Keratinocyte (primary cell): ENCODE measurements at regions not wholly inside any gene's neighbourhood (a gene's known extent, or its start where the extent isn't known, plus 50 kb on each side); places are given as distances from the start of the nearest gene placed in this dataset.

Experiments
- DNase-seq: peaks from one replicate; pipeline ENCODE4 v3.0.0-alpha.2; 2011; ENCODE audit warnings: low read depth, missing footprints, low spot score
- FAIRE-seq: peaks from 2 replicates; lab custom pipeline; 2011; peaks lifted over from hg19 to GRCh38; lab: Jason Lieb, UNC
- H2AFZ ChIP-seq: 2 replicates; pipeline ENCODE4 v1.6.0; 2012; ENCODE audit warnings: low read length, control low read depth, inconsistent platforms; ENCODE audit not compliant: control insufficient read depth
- H3K27ac ChIP-seq: 2 replicates; pipeline ENCODE4 v1.5.1; 2011; ENCODE audit warnings: low read length; ENCODE audit not compliant: control insufficient read depth, insufficient read depth
- H3K27me3 ChIP-seq: 3 replicates; pipeline ENCODE4 v1.6.0; 2011; ENCODE audit warnings: low read length; ENCODE audit not compliant: control insufficient read depth, insufficient read depth; ENCODE audit errors: extremely low read depth
- H3K36me3 ChIP-seq, 2 experiments: 2 replicates in 1 of 2; 3 replicates in 1 of 2; pipeline ENCODE4 v1.5.1; 2011; ENCODE audit warnings: low read length in 2 of 2, mild to moderate bottlenecking in 1 of 2; ENCODE audit not compliant: control insufficient read depth in 2 of 2, insufficient read depth in 2 of 2; ENCODE audit errors: extremely low read depth in 1 of 2
- H3K4me1 ChIP-seq: 3 replicates; pipeline ENCODE4 v1.5.1; 2011; ENCODE audit warnings: low read length; ENCODE audit not compliant: control insufficient read depth, insufficient read depth; ENCODE audit errors: extremely low read depth
- H3K4me2 ChIP-seq: 3 replicates; pipeline ENCODE4 v1.6.0; 2011; ENCODE audit warnings: low read depth, low read length; ENCODE audit not compliant: control insufficient read depth, insufficient read depth; ENCODE audit errors: extremely low read depth
- H3K4me3 ChIP-seq, 3 experiments: fragments of 200-600 bp in 1 of 3; sonication (generic) in 1 of 3; 2 replicates in 2 of 3; 3 replicates in 1 of 3; pipeline ENCODE4 v1.5.1; 2011 to 2016; ENCODE audit warnings: low read length in 3 of 3, mild to moderate bottlenecking in 3 of 3, control low read depth in 2 of 3, inconsistent platforms in 1 of 3, low read depth in 1 of 3, mixed read lengths in 1 of 3, mixed run types in 1 of 3, moderate library complexity in 1 of 3; ENCODE audit not compliant: control insufficient read depth in 2 of 3, insufficient read depth in 2 of 3; ENCODE audit errors: extremely low read depth in 1 of 3
- H3K79me2 ChIP-seq: 2 replicates; pipeline ENCODE4 v1.6.0; 2012; ENCODE audit warnings: low read length; ENCODE audit not compliant: control insufficient read depth, insufficient read depth
- H3K9ac ChIP-seq: 3 replicates; pipeline ENCODE4 v1.6.0; 2011; ENCODE audit warnings: low read length; ENCODE audit not compliant: control insufficient read depth, insufficient read depth; ENCODE audit errors: extremely low read depth
- H3K9me1 ChIP-seq: 3 replicates; pipeline ENCODE4 v1.6.0; 2011; ENCODE audit warnings: low read length; ENCODE audit not compliant: control insufficient read depth, insufficient read depth; ENCODE audit errors: extremely low read depth
- H3K9me3 ChIP-seq: 2 replicates; pipeline ENCODE4 v1.5.1; 2012; ENCODE audit warnings: low read depth, low read length; ENCODE audit not compliant: control insufficient read depth
- H4K20me1 ChIP-seq: 3 replicates; pipeline ENCODE4 v1.6.0; 2011; ENCODE audit warnings: low read length; ENCODE audit not compliant: control insufficient read depth, insufficient read depth; ENCODE audit errors: extremely low read depth
- EZH2 ChIP-seq: IDR thresholded peaks from one replicate; pipeline ENCODE4 v1.6.1; 2012; ENCODE audit warnings: inconsistent platforms, mild to moderate bottlenecking, low read length, moderate library complexity
- dilution Hi-C: fragments of 300-500 bp; cut with MboI; formaldehyde crosslinking; loops from one replicate; pipeline ENCODE4 v1.7.0; 2020; ENCODE audit warnings: low sequenced_read_pairs; ENCODE audit not compliant: extremely low pct_ligation_motif_present
- TF ChIP-seq, protein P1 (sequence below), 3 experiments: IDR thresholded peaks in 1 of 3; conservative IDR thresholded peaks in 1 of 3; optimal IDR thresholded peaks in 1 of 3; 2 replicates in 2 of 3; 3 replicates in 1 of 3; pipeline versions ENCODE3 to v1.5.1; 2011; ENCODE audit warnings: low read length in 3 of 3, mild to moderate bottlenecking in 3 of 3, moderate library complexity in 2 of 3, control low read depth in 1 of 3, inconsistent platforms in 1 of 3; ENCODE audit not compliant: insufficient read depth in 2 of 3; ENCODE audit errors: extremely low read depth in 1 of 3

DNA sequence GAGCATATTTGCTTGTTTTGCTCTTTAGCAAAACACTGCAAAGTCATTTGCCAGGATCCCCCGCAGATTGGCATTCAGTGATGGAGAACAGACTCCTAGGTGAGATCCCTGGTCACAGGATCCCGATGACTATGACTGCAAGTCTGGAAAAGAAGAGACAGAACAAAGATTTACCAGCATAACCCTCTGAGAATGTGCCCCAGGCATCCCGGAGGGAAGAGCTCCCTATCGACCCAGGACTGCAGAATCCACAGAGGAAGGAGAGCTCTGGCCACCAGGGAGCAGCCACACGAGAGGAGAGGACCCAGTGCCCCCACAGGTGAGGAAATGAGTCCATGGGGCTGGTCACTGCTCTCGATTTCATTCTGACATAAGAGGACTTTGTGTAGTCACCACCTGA is 105.2 kb downstream of the ZNF280B start:
- Histone ChIP-seq H3K4me3 (no peak overlapping the region), H3K36me3 (no peaks in the 10 kb centered on the region), H2AFZ (no peak overlapping the region), H3K27me3 (peaks cover 4% of the 10 kb centered on the region), H4K20me1 (no peaks in the 10 kb centered on the region), H3K9me1 (no peaks in the 10 kb centered on the region), H3K79me2 (no peaks in the 10 kb centered on the region), H3K9ac (no peak overlapping the region), H3K9me3 (no peaks in the 10 kb centered on the region), H3K4me1 (no peaks in the 10 kb centered on the region), H3K27ac (no peak overlapping the region), H3K4me2 (no peak overlapping the region)
- TF ChIP-seq EZH2: no peak
- TF ChIP-seq, protein P1, sequence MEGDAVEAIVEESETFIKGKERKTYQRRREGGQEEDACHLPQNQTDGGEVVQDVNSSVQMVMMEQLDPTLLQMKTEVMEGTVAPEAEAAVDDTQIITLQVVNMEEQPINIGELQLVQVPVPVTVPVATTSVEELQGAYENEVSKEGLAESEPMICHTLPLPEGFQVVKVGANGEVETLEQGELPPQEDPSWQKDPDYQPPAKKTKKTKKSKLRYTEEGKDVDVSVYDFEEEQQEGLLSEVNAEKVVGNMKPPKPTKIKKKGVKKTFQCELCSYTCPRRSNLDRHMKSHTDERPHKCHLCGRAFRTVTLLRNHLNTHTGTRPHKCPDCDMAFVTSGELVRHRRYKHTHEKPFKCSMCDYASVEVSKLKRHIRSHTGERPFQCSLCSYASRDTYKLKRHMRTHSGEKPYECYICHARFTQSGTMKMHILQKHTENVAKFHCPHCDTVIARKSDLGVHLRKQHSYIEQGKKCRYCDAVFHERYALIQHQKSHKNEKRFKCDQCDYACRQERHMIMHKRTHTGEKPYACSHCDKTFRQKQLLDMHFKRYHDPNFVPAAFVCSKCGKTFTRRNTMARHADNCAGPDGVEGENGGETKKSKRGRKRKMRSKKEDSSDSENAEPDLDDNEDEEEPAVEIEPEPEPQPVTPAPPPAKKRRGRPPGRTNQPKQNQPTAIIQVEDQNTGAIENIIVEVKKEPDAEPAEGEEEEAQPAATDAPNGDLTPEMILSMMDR (optimal IDR thresholded peaks at IDR 0.05 in 1 of 3, IDR thresholded peaks at IDR 0.05 in 1 of 3, conservative IDR thresholded peaks at IDR 0.05 in 1 of 3; ENCODE audit: extremely low read depth in 1 of 3, insufficient read depth in 2 of 3, low read length in 3 of 3): no peak
- no peak for DNase-seq
- dilution Hi-C loops: no loop called here
- FAIRE-seq: no peak

DNA sequence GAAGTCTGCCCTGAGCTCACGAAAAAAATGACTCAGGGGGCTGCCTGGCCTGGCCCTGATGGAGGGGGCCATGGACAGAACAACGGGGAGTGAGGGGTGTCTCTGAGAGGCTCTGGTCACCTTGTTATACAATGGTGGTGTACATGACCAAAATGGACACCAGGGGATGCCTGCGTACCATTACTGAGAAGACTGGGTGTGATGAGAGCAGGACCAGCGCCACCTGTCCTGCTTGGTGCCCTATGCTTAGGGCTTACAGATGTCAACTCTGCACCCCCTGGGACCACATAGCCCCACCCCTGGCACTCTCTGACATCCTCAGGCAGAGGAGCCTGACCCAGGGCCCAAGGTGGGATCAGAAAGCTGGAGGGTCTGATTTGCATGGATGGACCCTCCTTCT is 104.8 kb downstream of the ZNF280B start:
- no peaks in the 10 kb centered on the region for H3K9me1 ChIP-seq
- H3K27me3 ChIP-seq: peaks cover 4% of the 10 kb centered on the region
- no peaks in the 10 kb centered on the region for H3K36me3 ChIP-seq
- H3K4me2 ChIP-seq: no peak overlapping the region
- dilution Hi-C loops: no loop called here
- no peaks in the 10 kb centered on the region for H3K79me2 ChIP-seq
- TF ChIP-seq, protein P1 (optimal IDR thresholded peaks at IDR 0.05 in 1 of 3, IDR thresholded peaks at IDR 0.05 in 1 of 3, conservative IDR thresholded peaks at IDR 0.05 in 1 of 3; ENCODE audit: extremely low read depth in 1 of 3, insufficient read depth in 2 of 3, low read length in 3 of 3): no peak
- no peak for TF ChIP-seq EZH2
- DNase-seq: no peak
- H3K4me1 ChIP-seq: no peaks in the 10 kb centered on the region
- no peaks in the 10 kb centered on the region for H3K9me3 ChIP-seq
- no peak overlapping the region for H3K27ac ChIP-seq
- no peak overlapping the region for H2AFZ ChIP-seq
- no peak overlapping the region for H3K4me3 ChIP-seq
- no peak overlapping the region for H3K9ac ChIP-seq
- no peaks in the 10 kb centered on the region for H4K20me1 ChIP-seq
- no peak for FAIRE-seq
